HG03342 (cell line): ENCODE measurements at regions not wholly inside any gene's neighbourhood (a gene's known extent, or its start where the extent isn't known, plus 50 kb on each side); places are given as distances from the start of the nearest gene placed in this dataset.
"Not testable (repeated sequence)": the region's sequence is repeated elsewhere in the genome, so short reads cannot be mapped to it uniquely, and the experiment has no call there.

Experiments
- ATAC-seq: cut with Tn5 transposase; IDR thresholded peaks from one replicate; pipeline ENCODE4 v1.9.1; 2021; ENCODE audit warnings: mild to moderate bottlenecking, moderate library complexity; ENCODE audit not compliant: unreplicated experiment

- not testable (repeated sequence) for ATAC-seq
Observed at GRCh38 chr9:87041553-87042235, 94.4 kb upstream of the GAS1 start.

GRCh38 chr9:87049929-87050608 is 102.8 kb upstream of the GAS1 start:
- not testable (repeated sequence) for ATAC-seq

GRCh38 chr9:87054999-87055686 is 107.8 kb upstream of the GAS1 start:
- ATAC-seq = no peak

- no peak for ATAC-seq
Observed at GRCh38 chr9:87059772-87060171, 112.5 kb upstream of the GAS1 start.

GRCh38 chr9:87062746-87063145 is 115.4 kb upstream of the GAS1 start:
- no peak for ATAC-seq

- no peak for ATAC-seq
Observed at GRCh38 chr9:87063246-87063645, 115.9 kb upstream of the GAS1 start.

- no peak for ATAC-seq
Observed at GRCh38 chr9:87063871-87064270, 116.6 kb upstream of the GAS1 start.

GRCh38 chr9:87064311-87064710 is 117.0 kb upstream of the GAS1 start:
- no peak for ATAC-seq

- ATAC-seq = no peak
Observed at GRCh38 chr9:87065981-87066380, 118.7 kb upstream of the GAS1 start.

GRCh38 chr9:87067426-87067825 is 120.1 kb upstream of the GAS1 start:
- ATAC-seq = no peak

GRCh38 chr9:87068177-87068840 is 121.0 kb upstream of the GAS1 start:
- ATAC-seq = no peak

GRCh38 chr9:87069690-87070089 is 122.4 kb upstream of the GAS1 start:
- no peak for ATAC-seq

GRCh38 chr9:87070336-87070735 is 123.0 kb upstream of the GAS1 start:
- ATAC-seq = no peak

- no peak for ATAC-seq
Observed at GRCh38 chr9:87071473-87071872, 124.2 kb upstream of the GAS1 start.

- no peak for ATAC-seq
Observed at GRCh38 chr9:87073692-87074091, 126.4 kb upstream of the GAS1 start.

- no peak for ATAC-seq
Observed at GRCh38 chr9:87075537-87075936, 128.2 kb upstream of the GAS1 start.

- no peak for ATAC-seq
Observed at GRCh38 chr9:87076825-87077224, 129.5 kb upstream of the GAS1 start.

- ATAC-seq = no peak
Observed at GRCh38 chr9:87077986-87078385, 130.7 kb upstream of the GAS1 start.

GRCh38 chr9:87080512-87081264 is 133.4 kb upstream of the GAS1 start:
- ATAC-seq = no peak

GRCh38 chr9:87081503-87081902 is 134.2 kb upstream of the GAS1 start:
- ATAC-seq = no peak

- no peak for ATAC-seq
Observed at GRCh38 chr9:87083986-87084385, 136.7 kb upstream of the GAS1 start.
